Prostate gland (tissue), 2 donors: ENCODE measurements at regions not wholly inside any gene's neighbourhood (a gene's known extent, or its start where the extent isn't known, plus 50 kb on each side); places are given as distances from the start of the nearest gene placed in this dataset.

Experiments
- CTCF ChIP-seq, 4 experiments: fragments of 200-600 bp in 2 of 4; fragments of 450-650 bp in 2 of 4; sonication (generic) in 2 of 4; IDR thresholded peaks; 1 replicate in 3 of 4; 2 replicates in 1 of 4; pipeline ENCODE4 v1.5.1; 2016 to 2019; ENCODE audit warnings: antibody characterized with exemption in 4 of 4, mild to moderate bottlenecking in 2 of 4, moderate library complexity in 2 of 4
- POLR2A ChIP-seq: fragments of 450-650 bp; IDR thresholded peaks from one replicate; pipeline ENCODE4 v1.6.1; 2016; ENCODE audit warnings: antibody characterized with exemption, mild to moderate bottlenecking

GRCh38 chr17:51371732-51372151 lies 111.4 kb downstream of the UTP18 start:
- TF ChIP-seq POLR2A, result no peak
- peak in 3 of 4 experiments; percentile 45 to 55 (median 52) for TF ChIP-seq CTCF (IDR thresholded peaks at IDR 0.05)
